HL-60 (cell line): ENCODE measurements at regions not wholly inside any gene's neighbourhood (a gene's known extent, or its start where the extent isn't known, plus 50 kb on each side); places are given as distances from the start of the nearest gene placed in this dataset.

Source experiments
- DNase-seq, 2 experiments: peaks; one replicate each; pipeline ENCODE4 v3.0.0-alpha.2; 2010 to 2020; ENCODE audit warnings: low read depth in 1 of 2, low spot score in 1 of 2
- H3K27ac ChIP-seq: fragments of 250-450 bp; sonication (Bioruptor Pico); replicated peaks from 2 replicates; pipeline ENCODE4 v1.5.1; 2020; ENCODE audit warnings: mild to moderate bottlenecking, moderate library complexity
- H3K27me3 ChIP-seq: fragments of 250-450 bp; sonication (Bioruptor Pico); 2 replicates; pipeline ENCODE4 v1.5.1; 2021; ENCODE audit warnings: mild to moderate bottlenecking, moderate library complexity; ENCODE audit not compliant: insufficient read depth, poor library complexity, severe bottlenecking
- H3K4me3 ChIP-seq: replicated peaks from 2 replicates; pipeline ENCODE4 v1.5.1; 2011; ENCODE audit warnings: mild to moderate bottlenecking, control low read depth, low read length; ENCODE audit not compliant: insufficient read depth
- CTCF ChIP-seq: IDR thresholded peaks from one replicate; pipeline ENCODE4 v1.5.1; 2011; ENCODE audit warnings: low read length, control low read depth, inconsistent platforms; ENCODE audit not compliant: insufficient read depth
- GABPA ChIP-seq: IDR thresholded peaks from 2 replicates; pipeline ENCODE4 v1.6.1; 2012; ENCODE audit warnings: low read depth
- POLR2AphosphoS5 ChIP-seq: IDR thresholded peaks from 2 replicates; pipeline ENCODE4 v1.6.1; 2012; ENCODE audit warnings: low read depth
- SPI1 ChIP-seq: IDR thresholded peaks from 2 replicates; pipeline ENCODE4 v1.6.1; 2012; ENCODE audit warnings: low read depth, mild to moderate bottlenecking, borderline replicate concordance
- TF ChIP-seq, protein P1 (sequence below): IDR thresholded peaks from 2 replicates; pipeline ENCODE4 v1.6.1; 2012; ENCODE audit warnings: low read depth; ENCODE audit not compliant: insufficient replicate concordance

DNA sequence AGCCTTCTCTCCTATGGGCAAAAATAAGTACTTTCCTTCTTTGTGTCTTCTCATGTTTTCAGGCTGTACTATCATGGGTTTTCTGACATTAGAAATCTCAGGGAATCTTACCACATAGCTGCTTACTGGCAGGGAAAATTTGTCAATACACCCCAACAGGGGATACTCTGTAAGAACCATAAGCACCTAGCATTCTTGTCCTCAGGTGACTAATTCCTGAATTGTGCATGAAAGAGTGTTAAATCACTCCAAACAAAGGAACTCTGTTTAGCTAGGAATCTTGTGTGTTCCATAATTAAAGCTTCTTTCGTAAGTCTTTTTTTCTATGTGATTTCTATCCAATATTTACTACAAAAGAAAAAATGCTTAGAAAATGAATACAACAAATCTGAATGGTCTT, 206.7 kb upstream of the POT1 start:
- Histone ChIP-seq H3K4me3 (no peak overlapping the region), H3K27ac (no peak overlapping the region), H3K27me3 (no peaks in the 10 kb centered on the region)
- DNase-seq: no peak
- TF ChIP-seq POLR2AphosphoS5: no peak
- no peak for TF ChIP-seq SPI1
- TF ChIP-seq, protein P1, sequence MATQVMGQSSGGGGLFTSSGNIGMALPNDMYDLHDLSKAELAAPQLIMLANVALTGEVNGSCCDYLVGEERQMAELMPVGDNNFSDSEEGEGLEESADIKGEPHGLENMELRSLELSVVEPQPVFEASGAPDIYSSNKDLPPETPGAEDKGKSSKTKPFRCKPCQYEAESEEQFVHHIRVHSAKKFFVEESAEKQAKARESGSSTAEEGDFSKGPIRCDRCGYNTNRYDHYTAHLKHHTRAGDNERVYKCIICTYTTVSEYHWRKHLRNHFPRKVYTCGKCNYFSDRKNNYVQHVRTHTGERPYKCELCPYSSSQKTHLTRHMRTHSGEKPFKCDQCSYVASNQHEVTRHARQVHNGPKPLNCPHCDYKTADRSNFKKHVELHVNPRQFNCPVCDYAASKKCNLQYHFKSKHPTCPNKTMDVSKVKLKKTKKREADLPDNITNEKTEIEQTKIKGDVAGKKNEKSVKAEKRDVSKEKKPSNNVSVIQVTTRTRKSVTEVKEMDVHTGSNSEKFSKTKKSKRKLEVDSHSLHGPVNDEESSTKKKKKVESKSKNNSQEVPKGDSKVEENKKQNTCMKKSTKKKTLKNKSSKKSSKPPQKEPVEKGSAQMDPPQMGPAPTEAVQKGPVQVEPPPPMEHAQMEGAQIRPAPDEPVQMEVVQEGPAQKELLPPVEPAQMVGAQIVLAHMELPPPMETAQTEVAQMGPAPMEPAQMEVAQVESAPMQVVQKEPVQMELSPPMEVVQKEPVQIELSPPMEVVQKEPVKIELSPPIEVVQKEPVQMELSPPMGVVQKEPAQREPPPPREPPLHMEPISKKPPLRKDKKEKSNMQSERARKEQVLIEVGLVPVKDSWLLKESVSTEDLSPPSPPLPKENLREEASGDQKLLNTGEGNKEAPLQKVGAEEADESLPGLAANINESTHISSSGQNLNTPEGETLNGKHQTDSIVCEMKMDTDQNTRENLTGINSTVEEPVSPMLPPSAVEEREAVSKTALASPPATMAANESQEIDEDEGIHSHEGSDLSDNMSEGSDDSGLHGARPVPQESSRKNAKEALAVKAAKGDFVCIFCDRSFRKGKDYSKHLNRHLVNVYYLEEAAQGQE: no peak
- no peak for TF ChIP-seq GABPA
- no peak for TF ChIP-seq CTCF

DNA sequence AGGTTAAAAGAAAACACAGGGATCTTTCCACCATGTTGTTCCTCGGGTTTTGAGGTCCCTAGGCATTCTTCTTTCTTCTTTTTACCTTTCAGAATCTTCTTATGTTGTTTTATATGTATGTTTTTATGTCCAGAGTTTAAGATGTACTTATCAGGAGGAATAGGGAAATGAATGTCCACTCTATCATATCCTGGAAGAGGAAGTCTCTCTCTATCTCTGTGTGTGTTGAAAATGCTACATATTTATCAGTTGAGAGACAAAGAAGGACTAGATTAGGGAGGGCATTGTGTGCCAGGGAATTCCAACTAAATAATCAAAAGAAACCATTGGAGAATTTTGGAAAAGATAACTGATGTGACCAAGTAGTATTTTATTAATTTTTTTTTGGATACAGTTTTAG, 200.5 kb upstream of the POT1 start:
- Histone ChIP-seq H3K27ac (no peak overlapping the region), H3K4me3 (no peak overlapping the region), H3K27me3 (no peaks in the 10 kb centered on the region)
- no peak for TF ChIP-seq SPI1
- TF ChIP-seq POLR2AphosphoS5: no peak
- TF ChIP-seq CTCF: no peak
- no peak for TF ChIP-seq GABPA
- TF ChIP-seq, protein P1: no peak
- DNase-seq: no peak

DNA sequence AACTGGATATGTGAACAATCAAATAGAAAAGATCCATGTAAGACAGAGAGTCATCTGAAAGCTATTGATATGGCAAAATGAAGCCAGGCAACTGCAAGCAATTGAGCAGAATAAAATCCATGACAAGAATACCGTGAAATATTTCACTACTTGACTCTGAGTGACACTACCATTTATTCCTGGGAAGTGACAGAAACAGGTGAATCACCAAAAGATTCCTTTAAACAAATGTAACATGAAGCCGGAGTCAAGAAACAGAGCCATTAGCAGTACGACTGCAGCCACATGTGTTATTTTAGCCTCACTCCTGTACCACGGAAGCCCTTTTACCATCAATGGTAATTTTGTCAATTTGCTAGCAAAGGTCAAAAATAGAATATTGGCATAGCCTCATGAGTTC, 197.7 kb upstream of the POT1 start:
- H3K27me3 ChIP-seq: no peaks in the 10 kb centered on the region
- H3K4me3 ChIP-seq: no peak overlapping the region
- DNase-seq: no peak
- H3K27ac ChIP-seq: no peak overlapping the region
- no peak for TF ChIP-seq CTCF
- no peak for TF ChIP-seq SPI1

DNA sequence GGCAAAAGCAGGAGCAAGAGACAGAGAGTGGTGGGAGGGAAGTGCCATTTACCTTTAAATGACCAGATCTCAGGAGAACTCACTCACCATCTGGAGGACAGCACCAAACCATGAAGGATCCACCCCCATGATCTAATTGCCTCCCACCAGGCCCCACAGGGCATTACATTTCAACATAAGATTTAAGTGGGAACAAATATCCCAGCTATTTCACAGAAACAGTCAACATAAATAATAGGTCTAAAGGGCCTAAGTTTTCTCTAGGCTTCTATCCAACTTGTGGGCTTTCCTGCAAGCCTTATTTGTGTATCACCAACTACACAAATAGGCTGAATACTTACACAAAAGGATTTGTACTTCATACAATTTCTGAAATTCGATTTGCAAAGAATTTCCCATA, 196.8 kb upstream of the POT1 start:
- TF ChIP-seq SPI1 (no peak), POLR2AphosphoS5 (no peak), CTCF (no peak), GABPA (no peak)
- TF ChIP-seq, protein P1: no peak
- no peaks in the 10 kb centered on the region for H3K27me3 ChIP-seq
- H3K4me3 ChIP-seq: no peak overlapping the region
- no peak overlapping the region for H3K27ac ChIP-seq
- DNase-seq: no peak
